ENCODE measurements at regions not wholly inside any gene's neighbourhood (a gene's known extent, or its start where the extent isn't known, plus 50 kb on each side); places are given as distances from the start of the nearest gene placed in this dataset.
"Not testable (repeated sequence)": the region's sequence is repeated elsewhere in the genome, so short reads cannot be mapped to it uniquely, and the experiment has no call there.

GRCh38 chr12:8390001-8390777, 65.6 kb upstream of the CLEC6A start:
- DNase-seq (ENCODE audit: low read depth, low spot score) = not testable (repeated sequence)

GRCh38 chr12:8396225-8397071, 59.3 kb upstream of the CLEC6A start:
- DNase-seq (ENCODE audit: low read depth, low spot score) = not testable (repeated sequence)

GRCh38 chr12:8397378-8397777, 58.4 kb upstream of the CLEC6A start:
- DNase-seq (ENCODE audit: low read depth, low spot score) = not testable (repeated sequence)

GRCh38 chr12:8399496-8400034, 56.2 kb upstream of the CLEC6A start:
- not testable (repeated sequence) for DNase-seq (ENCODE audit: low read depth, low spot score)

GRCh38 chr12:8403834-8404233, 51.9 kb upstream of the CLEC6A start:
- DNase-seq (ENCODE audit: low read depth, low spot score) = not testable (repeated sequence)

- DNase-seq (ENCODE audit: low read depth, low spot score) = not testable (repeated sequence)
Observed at GRCh38 chr12:8404341-8404740, 51.4 kb upstream of the CLEC6A start.
